IPS-NIHi11 (cell line): ENCODE measurements at regions not wholly inside any gene's neighbourhood (a gene's known extent, or its start where the extent isn't known, plus 50 kb on each side); places are given as distances from the start of the nearest gene placed in this dataset.

Experiments used
- DNase-seq: peaks from one replicate; pipeline ENCODE4 v3.0.0; 2012; ENCODE audit warnings: mixed read lengths, low spot score

- DNase-seq: no peak
Measured at GRCh38 chr3:27861046-27862036, 139.2 kb upstream of the EOMES start.

GRCh38 chr3:27865731-27866130 lies 143.6 kb upstream of the EOMES start:
- no peak for DNase-seq

GRCh38 chr3:27869152-27869551 lies 147.0 kb upstream of the EOMES start:
- no peak for DNase-seq

- no peak for DNase-seq
Measured at GRCh38 chr3:27877061-27878013, 155.2 kb upstream of the EOMES start.

GRCh38 chr3:27878014-27878383 lies 155.9 kb upstream of the EOMES start:
- DNase-seq: no peak

- no peak for DNase-seq
Measured at GRCh38 chr3:27880969-27881892, 159.1 kb upstream of the EOMES start.

- no peak for DNase-seq
Measured at GRCh38 chr3:27883266-27883665, 161.1 kb upstream of the EOMES start.

- DNase-seq: peak; percentile 26
Measured at GRCh38 chr3:27885641-27886040, 163.5 kb upstream of the EOMES start.

- DNase-seq: no peak
Measured at GRCh38 chr3:27888562-27888961, 166.4 kb upstream of the EOMES start.

GRCh38 chr3:27889745-27890144 lies 167.6 kb upstream of the EOMES start:
- DNase-seq: no peak

- no peak for DNase-seq
Measured at GRCh38 chr3:27900316-27900715, 178.2 kb upstream of the EOMES start.

GRCh38 chr3:27903446-27903845 lies 181.3 kb upstream of the EOMES start:
- DNase-seq: no peak

- peak; percentile 26 for DNase-seq
Measured at GRCh38 chr3:27905625-27906024, 183.5 kb upstream of the EOMES start.

GRCh38 chr3:27907148-27907547 lies 185.0 kb upstream of the EOMES start:
- no peak for DNase-seq

GRCh38 chr3:27907929-27908328 lies 185.8 kb upstream of the EOMES start:
- DNase-seq: peak; percentile 21

- no peak for DNase-seq
Measured at GRCh38 chr3:27910456-27910855, 188.3 kb upstream of the EOMES start.

GRCh38 chr3:27914199-27914598 lies 192.1 kb upstream of the EOMES start:
- DNase-seq: peak; percentile 44

- DNase-seq: no peak
Measured at GRCh38 chr3:27923349-27924068, 201.4 kb upstream of the EOMES start.

GRCh38 chr3:27927882-27928281 lies 205.8 kb upstream of the EOMES start:
- DNase-seq: no peak

GRCh38 chr3:27930052-27930602 lies 208.0 kb upstream of the EOMES start:
- no peak for DNase-seq

- DNase-seq: no peak
Measured at GRCh38 chr3:27935492-27935891, 213.4 kb upstream of the EOMES start.
